ENCODE measurements at regions not wholly inside any gene's neighbourhood (a gene's known extent, or its start where the extent isn't known, plus 50 kb on each side); places are given as distances from the start of the nearest gene placed in this dataset.

DNA sequence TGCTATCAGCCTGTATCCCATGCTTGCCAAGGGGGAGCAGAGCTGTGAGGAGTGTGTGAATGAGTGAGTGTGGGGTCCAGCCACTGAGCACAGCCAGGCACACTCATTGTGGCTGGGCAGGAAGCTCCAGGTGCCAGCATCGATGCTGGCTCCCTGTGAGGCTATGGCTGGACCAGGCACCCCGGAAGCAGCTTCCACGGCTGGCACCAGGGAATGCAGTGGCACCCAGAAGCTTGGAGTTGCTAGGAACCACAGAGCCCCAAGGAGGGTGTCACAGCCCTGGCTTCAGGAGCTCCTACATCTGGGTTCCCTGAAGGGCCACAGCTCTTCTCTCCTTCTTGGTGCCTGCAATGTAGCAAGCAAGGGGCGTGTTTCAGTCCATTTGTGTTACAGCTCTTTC, 625.9 kb upstream of the RAG2 start:
- H3K27ac ChIP-seq (ENCODE audit: control insufficient read depth, insufficient read depth), result no peak overlapping the region
- no peaks in the 10 kb centered on the region for H4K20me1 ChIP-seq (ENCODE audit: control insufficient read depth, insufficient read depth)
- no peaks in the 10 kb centered on the region for H3K4me1 ChIP-seq (ENCODE audit: control insufficient read depth, insufficient read depth, low read length)
- ATAC-seq (no peak), FAIRE-seq (no peak), DNase-seq (ENCODE audit: low read depth, low spot score) (no peak)
- intact Hi-C loops (cut with micrococcal nuclease; ENCODE audit: unreplicated experiment) (no loop called here), in situ Hi-C loops (cut with MboI) (no loop called here)
- no peaks in the 10 kb centered on the region for H3K79me2 ChIP-seq (ENCODE audit: control insufficient read depth, insufficient read depth, low read length)
- H3K4me2 ChIP-seq (ENCODE audit: control insufficient read depth, insufficient read depth), result no peak overlapping the region
- BruUV-seq (replicated peaks), result no TSS peak
- H3K9me3 ChIP-seq (replicated peaks; ENCODE audit: control insufficient read depth, insufficient read depth, low read length), result no peaks in the 10 kb centered on the region; the same call in 2 of the 3 replicates
- ChIA-PET POLR2A (no interaction called here), SMC1A (ENCODE audit: uncharacterized antibody, unreplicated experiment) (no interaction called here), RAD21 (ENCODE audit: unreplicated experiment) (no interaction called here), CTCF (interaction anchor here (0.6 kb wide), 1 partner anchor 120 kb away, joined by 5 read pairs; no protein-coding TSS in a partner anchor)
- H3K4me3 ChIP-seq, result no peak overlapping the region
- no peaks in the 10 kb centered on the region for H3K36me3 ChIP-seq (ENCODE audit: control insufficient read depth in 2 of 2, insufficient read depth in 2 of 2, low read length in 1 of 2)
- H3K27me3 ChIP-seq (replicated peaks in 1 of 2; ENCODE audit: control insufficient read depth in 2 of 2, insufficient read depth in 2 of 2, low read length in 1 of 2), result no peaks in the 10 kb centered on the region
- 18% methylated on average over 4 of the region's 4 CpGs for WGBS (ENCODE audit: insufficient coverage, insufficient replicate concordance, low lambda C conversion rate, missing lambda C conversion rate)
- H2AFZ ChIP-seq (ENCODE audit: control insufficient read depth, low read depth, low read length), result no peak overlapping the region
- H3K9ac ChIP-seq (ENCODE audit: control insufficient read depth, insufficient read depth, low read length), result no peak overlapping the region
- TF ChIP-seq, protein P1, sequence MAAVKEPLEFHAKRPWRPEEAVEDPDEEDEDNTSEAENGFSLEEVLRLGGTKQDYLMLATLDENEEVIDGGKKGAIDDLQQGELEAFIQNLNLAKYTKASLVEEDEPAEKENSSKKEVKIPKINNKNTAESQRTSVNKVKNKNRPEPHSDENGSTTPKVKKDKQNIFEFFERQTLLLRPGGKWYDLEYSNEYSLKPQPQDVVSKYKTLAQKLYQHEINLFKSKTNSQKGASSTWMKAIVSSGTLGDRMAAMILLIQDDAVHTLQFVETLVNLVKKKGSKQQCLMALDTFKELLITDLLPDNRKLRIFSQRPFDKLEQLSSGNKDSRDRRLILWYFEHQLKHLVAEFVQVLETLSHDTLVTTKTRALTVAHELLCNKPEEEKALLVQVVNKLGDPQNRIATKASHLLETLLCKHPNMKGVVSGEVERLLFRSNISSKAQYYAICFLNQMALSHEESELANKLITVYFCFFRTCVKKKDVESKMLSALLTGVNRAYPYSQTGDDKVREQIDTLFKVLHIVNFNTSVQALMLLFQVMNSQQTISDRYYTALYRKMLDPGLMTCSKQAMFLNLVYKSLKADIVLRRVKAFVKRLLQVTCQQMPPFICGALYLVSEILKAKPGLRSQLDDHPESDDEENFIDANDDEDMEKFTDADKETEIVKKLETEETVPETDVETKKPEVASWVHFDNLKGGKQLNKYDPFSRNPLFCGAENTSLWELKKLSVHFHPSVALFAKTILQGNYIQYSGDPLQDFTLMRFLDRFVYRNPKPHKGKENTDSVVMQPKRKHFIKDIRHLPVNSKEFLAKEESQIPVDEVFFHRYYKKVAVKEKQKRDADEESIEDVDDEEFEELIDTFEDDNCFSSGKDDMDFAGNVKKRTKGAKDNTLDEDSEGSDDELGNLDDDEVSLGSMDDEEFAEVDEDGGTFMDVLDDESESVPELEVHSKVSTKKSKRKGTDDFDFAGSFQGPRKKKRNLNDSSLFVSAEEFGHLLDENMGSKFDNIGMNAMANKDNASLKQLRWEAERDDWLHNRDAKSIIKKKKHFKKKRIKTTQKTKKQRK (IDR thresholded peaks at IDR 0.05; ENCODE audit: low read depth, low read length), result no peak
- TF ChIP-seq TCF7 (IDR thresholded peaks at IDR 0.05; ENCODE audit: borderline replicate concordance), result no peak
- TF ChIP-seq, protein P2, sequence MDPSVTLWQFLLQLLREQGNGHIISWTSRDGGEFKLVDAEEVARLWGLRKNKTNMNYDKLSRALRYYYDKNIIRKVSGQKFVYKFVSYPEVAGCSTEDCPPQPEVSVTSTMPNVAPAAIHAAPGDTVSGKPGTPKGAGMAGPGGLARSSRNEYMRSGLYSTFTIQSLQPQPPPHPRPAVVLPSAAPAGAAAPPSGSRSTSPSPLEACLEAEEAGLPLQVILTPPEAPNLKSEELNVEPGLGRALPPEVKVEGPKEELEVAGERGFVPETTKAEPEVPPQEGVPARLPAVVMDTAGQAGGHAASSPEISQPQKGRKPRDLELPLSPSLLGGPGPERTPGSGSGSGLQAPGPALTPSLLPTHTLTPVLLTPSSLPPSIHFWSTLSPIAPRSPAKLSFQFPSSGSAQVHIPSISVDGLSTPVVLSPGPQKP (IDR thresholded peaks at IDR 0.05; ENCODE audit: low read depth, low read length), result no peak
- TF ChIP-seq RBBP5 (conservative IDR thresholded peaks at IDR 0.05), result no peak

All from GM12878 (cell line).